Tibial nerve (tissue), 4 donors: ENCODE measurements at regions not wholly inside any gene's neighbourhood (a gene's known extent, or its start where the extent isn't known, plus 50 kb on each side); places are given as distances from the start of the nearest gene placed in this dataset.
"Not testable (repeated sequence)": the region's sequence is repeated elsewhere in the genome, so short reads cannot be mapped to it uniquely, and the experiment has no call there.

Source experiments
- DNase-seq, 2 donors: peaks; one replicate each; pipeline ENCODE4 v3.0.0-alpha.2; 2019; ENCODE audit warnings: low spot score in 2 of 2
- H3K27ac ChIP-seq, 4 donors: fragments of 200-600 bp; sonication (generic) in 3 of 4; one replicate each; pipeline ENCODE4 v1.5.1; 2017 to 2019; ENCODE audit warnings: mild to moderate bottlenecking in 1 of 4
- H3K27me3 ChIP-seq, 2 donors: fragments of 200-600 bp; sonication (generic) in 1 of 2; one replicate each; pipeline versions ENCODE4 v1.5.1 to v1.6.0; 2017 to 2019
- H3K36me3 ChIP-seq, 3 donors: fragments of 200-600 bp; sonication (generic); one replicate each; pipeline ENCODE4 v1.5.1; 2018 to 2019
- H3K4me1 ChIP-seq, 4 donors: fragments of 200-600 bp; sonication (generic) in 3 of 4; one replicate each; pipeline ENCODE4 v1.5.1; 2017 to 2019
- H3K4me3 ChIP-seq, 4 donors: fragments of 200-600 bp; sonication (generic) in 3 of 4; one replicate each; pipeline ENCODE4 v1.5.1; 2017 to 2019; ENCODE audit warnings: mild to moderate bottlenecking in 1 of 4, moderate library complexity in 1 of 4
- H3K9me3 ChIP-seq, 4 donors: fragments of 200-600 bp; sonication (generic) in 3 of 4; one replicate each; pipeline ENCODE4 v1.5.1; 2017 to 2019
- EP300 ChIP-seq, 2 donors: sonication (generic); formaldehyde crosslinking; IDR thresholded peaks; one replicate each; pipeline ENCODE4 v1.6.1; 2017; ENCODE audit warnings: antibody characterized with exemption in 2 of 2, mild to moderate bottlenecking in 1 of 2
- POLR2A ChIP-seq, 2 donors: fragments of 450-650 bp; IDR thresholded peaks; one replicate each; pipeline ENCODE4 v1.6.1; 2017; ENCODE audit warnings: antibody characterized with exemption in 2 of 2, mild to moderate bottlenecking in 2 of 2, moderate library complexity in 2 of 2
- WGBS, 2 donors: methylation state at CpG; one replicate each; pipeline ENCODE4 v1.1.5; 2018; 5-methylcytosine and 5-hydroxymethylcytosine counted together
- TF ChIP-seq, protein P1 (sequence below), 5 experiments: fragments of 200-600 bp in 3 of 5; fragments of 450-650 bp in 2 of 5; sonication (generic) in 3 of 5; IDR thresholded peaks; one replicate each; pipeline ENCODE4 v1.5.1; 2016 to 2019; ENCODE audit warnings: antibody characterized with exemption in 5 of 5, mild to moderate bottlenecking in 3 of 5, moderate library complexity in 2 of 5

DNA sequence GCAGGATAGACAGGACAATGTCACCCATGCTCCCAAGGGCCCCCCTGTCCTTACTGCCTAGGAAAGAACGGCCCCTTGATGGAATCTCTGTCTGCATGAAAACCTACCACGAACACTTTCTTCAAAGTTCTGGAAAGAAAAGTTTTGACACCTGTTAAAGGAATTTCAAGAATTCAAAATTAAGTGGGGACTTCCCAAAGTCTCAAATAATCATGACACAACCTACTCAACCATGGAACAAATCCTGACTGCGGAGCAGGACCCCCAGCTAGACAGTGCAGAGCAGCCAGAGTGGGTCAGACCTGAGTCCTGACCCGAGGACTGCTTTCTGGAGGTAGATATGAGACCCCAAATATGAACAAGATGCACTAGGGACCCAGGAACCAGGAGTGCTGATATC, 245.3 kb upstream of the NSMCE3 start:
- TF ChIP-seq EP300 (IDR thresholded peaks at IDR 0.05) = no peak
- TF ChIP-seq, protein P1, sequence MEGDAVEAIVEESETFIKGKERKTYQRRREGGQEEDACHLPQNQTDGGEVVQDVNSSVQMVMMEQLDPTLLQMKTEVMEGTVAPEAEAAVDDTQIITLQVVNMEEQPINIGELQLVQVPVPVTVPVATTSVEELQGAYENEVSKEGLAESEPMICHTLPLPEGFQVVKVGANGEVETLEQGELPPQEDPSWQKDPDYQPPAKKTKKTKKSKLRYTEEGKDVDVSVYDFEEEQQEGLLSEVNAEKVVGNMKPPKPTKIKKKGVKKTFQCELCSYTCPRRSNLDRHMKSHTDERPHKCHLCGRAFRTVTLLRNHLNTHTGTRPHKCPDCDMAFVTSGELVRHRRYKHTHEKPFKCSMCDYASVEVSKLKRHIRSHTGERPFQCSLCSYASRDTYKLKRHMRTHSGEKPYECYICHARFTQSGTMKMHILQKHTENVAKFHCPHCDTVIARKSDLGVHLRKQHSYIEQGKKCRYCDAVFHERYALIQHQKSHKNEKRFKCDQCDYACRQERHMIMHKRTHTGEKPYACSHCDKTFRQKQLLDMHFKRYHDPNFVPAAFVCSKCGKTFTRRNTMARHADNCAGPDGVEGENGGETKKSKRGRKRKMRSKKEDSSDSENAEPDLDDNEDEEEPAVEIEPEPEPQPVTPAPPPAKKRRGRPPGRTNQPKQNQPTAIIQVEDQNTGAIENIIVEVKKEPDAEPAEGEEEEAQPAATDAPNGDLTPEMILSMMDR (IDR thresholded peaks at IDR 0.05) = no peak
- no peak for TF ChIP-seq POLR2A (IDR thresholded peaks at IDR 0.05)
- Histone ChIP-seq H3K4me1 (no peaks in the 10 kb centered on the region), H3K4me3 (no peak overlapping the region), H3K27me3 (no peaks in the 10 kb centered on the region), H3K27ac (no peak overlapping the region), H3K36me3 (no peaks in the 10 kb centered on the region), H3K9me3 (peaks cover 0 to 33% (median under 1%) of the 10 kb centered on the region in 4 donors)
- WGBS, 2 donors = 79 to 87% methylated on average over 4 of the region's 4 CpGs
- no peak for DNase-seq

DNA sequence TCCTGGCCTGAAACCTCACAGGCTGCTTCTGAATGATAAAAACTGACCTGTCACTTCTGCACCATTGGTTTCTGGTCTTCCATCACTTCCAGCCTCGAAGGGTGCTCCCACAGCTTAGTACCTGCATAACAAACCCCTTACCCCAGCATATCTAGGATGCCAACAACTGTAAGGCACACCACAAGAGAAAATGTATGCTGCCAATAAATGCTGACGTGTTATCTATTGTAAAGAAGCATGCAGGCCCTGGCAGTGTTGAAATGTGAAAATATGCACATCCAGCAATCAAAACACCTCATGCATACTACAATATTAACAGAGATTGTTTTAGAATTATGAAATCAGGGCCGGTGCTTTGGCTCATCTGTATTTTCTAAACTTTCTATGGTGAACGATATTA, 242.0 kb upstream of the NSMCE3 start:
- no peaks in the 10 kb centered on the region for H3K27me3 ChIP-seq
- DNase-seq = no peak
- H3K27ac ChIP-seq = no peak overlapping the region
- peaks cover 0 to 42% (median 6%) of the 10 kb centered on the region in 4 donors for H3K9me3 ChIP-seq
- no peaks in the 10 kb centered on the region for H3K36me3 ChIP-seq
- no peaks in the 10 kb centered on the region for H3K4me1 ChIP-seq
- WGBS, 2 donors = 80 to 85% methylated on average over 4 of the region's 4 CpGs
- TF ChIP-seq POLR2A (IDR thresholded peaks at IDR 0.05) (no peak), EP300 (IDR thresholded peaks at IDR 0.05) (no peak)
- TF ChIP-seq, protein P1 (IDR thresholded peaks at IDR 0.05) = no peak
- no peak overlapping the region for H3K4me3 ChIP-seq

DNA sequence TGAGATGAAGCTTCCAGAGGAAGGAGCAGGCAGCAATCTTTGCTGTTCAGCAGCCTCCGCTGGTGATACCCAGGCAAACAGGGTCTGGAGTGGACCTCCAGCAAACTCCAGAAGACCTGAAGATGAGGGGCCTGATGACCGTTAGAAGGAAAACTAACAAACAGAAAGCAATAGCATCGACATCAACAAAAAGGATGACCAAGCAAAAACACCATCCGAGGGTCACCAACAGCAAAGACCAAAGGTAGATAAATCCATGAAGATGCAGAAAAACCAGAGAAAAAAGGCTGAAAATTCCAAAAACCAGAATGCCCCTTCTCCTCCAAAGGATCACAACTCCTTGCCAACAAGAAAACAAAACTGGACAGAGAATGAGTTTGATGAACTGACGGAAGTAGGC, 235.9 kb upstream of the NSMCE3 start:
- WGBS, 2 donors = 94 to 95% methylated on average over 5 of the region's 5 CpGs
- H3K4me3 ChIP-seq, H3K4me1 ChIP-seq, DNase-seq, H3K27me3 ChIP-seq, H3K27ac ChIP-seq, H3K36me3 ChIP-seq: not testable (repeated sequence)
- H3K9me3 ChIP-seq = peaks cover 0 to 49% (median 6%) of the 10 kb centered on the region in 4 donors

DNA sequence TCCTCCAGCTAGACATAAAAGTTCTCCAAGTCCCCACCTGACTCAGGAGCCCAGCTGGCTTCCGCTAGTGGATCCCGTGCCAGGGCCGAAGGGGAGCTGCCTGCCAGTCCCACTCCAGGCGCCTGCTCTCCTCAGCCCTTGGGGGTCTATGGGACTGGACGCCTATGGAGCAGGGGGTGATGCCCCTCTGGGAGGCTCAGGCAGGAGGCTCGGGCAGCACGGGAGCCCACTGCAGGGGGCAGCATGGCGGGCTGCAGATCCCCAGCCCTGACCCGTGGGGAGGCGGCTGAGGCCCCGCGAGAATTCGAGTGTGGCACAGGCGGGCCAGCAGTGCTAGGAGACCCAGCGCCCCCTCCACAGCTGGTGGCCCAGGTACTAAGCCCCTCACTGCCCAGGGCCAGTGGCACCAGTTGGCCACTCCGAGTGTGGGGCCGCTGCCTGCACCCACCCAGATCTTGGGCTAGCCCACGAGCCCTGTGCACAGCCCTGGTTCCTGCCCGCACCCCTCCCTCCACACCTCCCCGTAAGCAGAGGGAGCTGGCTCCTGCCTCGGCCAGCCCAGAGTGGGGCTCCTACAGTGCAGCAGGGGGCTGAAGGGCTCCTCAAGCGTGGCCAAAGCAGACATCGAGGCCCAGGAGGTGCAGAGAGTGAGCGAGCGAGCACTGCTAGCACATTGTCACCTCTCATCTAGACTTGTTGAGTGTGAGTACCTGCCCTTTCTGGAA, 221.3 kb upstream of the NSMCE3 start:
- TF ChIP-seq POLR2A (IDR thresholded peaks at IDR 0.05) (no peak), EP300 (IDR thresholded peaks at IDR 0.05) (no peak)
- TF ChIP-seq, protein P1 (IDR thresholded peaks at IDR 0.05) = no peak
- Histone ChIP-seq H3K27ac (no peak overlapping the region), H3K36me3 (no peaks in the 10 kb centered on the region), H3K4me3 (no peak overlapping the region), H3K27me3 (no peaks in the 10 kb centered on the region), H3K9me3 (peaks cover 0 to 15% (median 2%) of the 10 kb centered on the region in 4 donors), H3K4me1 (no peaks in the 10 kb centered on the region)
- no peak for DNase-seq
- 94 to 95% methylated on average over 16 to 23 of the region's 25 CpGs for WGBS, 2 donors

DNA sequence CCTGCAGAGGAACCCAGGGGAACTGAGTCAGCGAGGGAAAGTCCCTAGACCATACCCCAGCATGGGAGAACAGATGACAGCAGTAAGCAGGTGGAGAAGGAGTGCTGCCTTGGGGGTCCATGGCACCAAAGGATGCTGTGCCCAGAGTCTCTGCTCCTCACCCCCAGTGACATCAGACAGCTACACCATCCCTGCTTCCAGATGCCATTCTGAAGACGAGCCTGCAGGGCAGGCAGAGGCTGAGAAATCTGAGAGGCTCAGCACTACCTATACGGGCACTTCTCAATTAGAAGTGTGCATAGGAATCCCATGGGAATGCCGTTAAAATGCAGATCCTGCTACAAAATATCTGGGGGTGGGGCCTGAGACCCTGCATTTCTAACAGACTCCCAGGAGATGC, 211.3 kb upstream of the NSMCE3 start:
- no peaks in the 10 kb centered on the region for H3K27me3 ChIP-seq
- H3K4me3 ChIP-seq = no peak overlapping the region
- 55 to 80% methylated on average over 4 of the region's 4 CpGs for WGBS, 2 donors
- H3K36me3 ChIP-seq = no peaks in the 10 kb centered on the region
- H3K4me1 ChIP-seq = no peaks in the 10 kb centered on the region
- no peak overlapping the region for H3K27ac ChIP-seq
- DNase-seq = no peak
- TF ChIP-seq EP300 (IDR thresholded peaks at IDR 0.05) (no peak), POLR2A (IDR thresholded peaks at IDR 0.05) (no peak)
- TF ChIP-seq, protein P1 (IDR thresholded peaks at IDR 0.05) = no peak
- no peaks in the 10 kb centered on the region for H3K9me3 ChIP-seq
